Lung (tissue), 11 donors: ENCODE measurements at regions not wholly inside any gene's neighbourhood (a gene's known extent, or its start where the extent isn't known, plus 50 kb on each side); places are given as distances from the start of the nearest gene placed in this dataset.

Experiments
- ATAC-seq: fragments of 200-7000 bp; cut with Tn5 transposase; one replicate; pipeline ENCODE4 v1.9.1; 2020; ENCODE audit warnings: moderate number of reproducible peaks; ENCODE audit not compliant: insufficient read depth, low FRiP score
- DNase-seq, 3 donors: peaks; one replicate each; pipeline ENCODE4 v3.0.0-alpha.2; 2013 to 2017
- H3K27ac ChIP-seq, 2 donors: one replicate each; pipeline ENCODE4 v1.5.1; 2013; ENCODE audit warnings: mild to moderate bottlenecking in 2 of 2, moderate library complexity in 2 of 2, control low read depth in 1 of 2, inconsistent platforms in 1 of 2, low read depth in 1 of 2, low read length in 1 of 2
- H3K27me3 ChIP-seq, 3 donors: one replicate each; pipeline ENCODE4 v1.5.1; 2013; ENCODE audit warnings: low read length in 2 of 3; ENCODE audit not compliant: control insufficient read depth in 3 of 3, insufficient read depth in 3 of 3
- H3K36me3 ChIP-seq, 4 donors: one replicate each; pipeline ENCODE4 v1.5.1; 2013; ENCODE audit warnings: low read length in 4 of 4, mild to moderate bottlenecking in 1 of 4, moderate library complexity in 1 of 4; ENCODE audit not compliant: control insufficient read depth in 4 of 4, insufficient read depth in 4 of 4
- H3K4me1 ChIP-seq, 5 donors: one replicate each; pipeline ENCODE4 v1.5.1; 2013; ENCODE audit warnings: low read length in 5 of 5, mild to moderate bottlenecking in 2 of 5, moderate library complexity in 1 of 5; ENCODE audit not compliant: control insufficient read depth in 5 of 5, insufficient read depth in 5 of 5
- H3K4me3 ChIP-seq: one replicate; pipeline ENCODE4 v1.5.1; 2013; ENCODE audit warnings: mild to moderate bottlenecking, control low read depth, moderate library complexity
- H3K9ac ChIP-seq, 2 donors: one replicate each; pipeline ENCODE4 v1.5.1; 2013; ENCODE audit warnings: low read length in 2 of 2, control low read depth in 1 of 2; ENCODE audit not compliant: insufficient read depth in 1 of 2
- H3K9me3 ChIP-seq, 4 donors: one replicate each; pipeline ENCODE4 v1.5.1; 2013; ENCODE audit warnings: low read length in 3 of 4, mild to moderate bottlenecking in 1 of 4, moderate library complexity in 1 of 4; ENCODE audit not compliant: control insufficient read depth in 4 of 4, insufficient read depth in 3 of 4
- CTCF ChIP-seq: IDR thresholded peaks from 2 replicates; pipeline ENCODE4 v1.5.1; 2012; ENCODE audit warnings: mild to moderate bottlenecking; ENCODE audit errors: control extremely low read depth, extremely low read depth
- WGBS, 2 donors: extraction: QIAGEN DNeasy Blood & Tissue Kit; methylation state at CpG; one replicate each; pipeline ENCODE4 v1.1.7; 2013; 5-methylcytosine and 5-hydroxymethylcytosine counted together
- donor health status: control.
- donor health status: control.
- donor health status: Bipolar disorder and iron deficiency.
- donor health status: healthy.
- donor health status: DM: yes; HTN: yes; CAD: no.

- no peak for ATAC-seq
- Histone ChIP-seq H3K4me1 (no peaks in the 10 kb centered on the region), H3K4me3 (no peak overlapping the region), H3K27me3 (no peaks in the 10 kb centered on the region), H3K27ac (no peak overlapping the region), H3K9ac (no peak overlapping the region), H3K9me3 (no peaks in the 10 kb centered on the region), H3K36me3 (no peaks in the 10 kb centered on the region)
- no peak for TF ChIP-seq CTCF
- DNase-seq = no peak
- 79 to 84% methylated on average over 2 of the region's 2 CpGs for WGBS, 2 donors
Measured at GRCh38 chr6:121536345-121536744, 100.9 kb downstream of the GJA1 start.

GRCh38 chr6:121539439-121539838 is 104.0 kb downstream of the GJA1 start:
- WGBS, 2 donors = 84 to 97% methylated on average over 1 of the region's 1 CpG
- no peak for DNase-seq
- H3K27me3 ChIP-seq = no peaks in the 10 kb centered on the region
- no peaks in the 10 kb centered on the region for H3K9me3 ChIP-seq
- H3K4me1 ChIP-seq = peaks cover 0 to 2% (median 0%) of the 10 kb centered on the region in 5 donors
- no peak for TF ChIP-seq CTCF
- H3K36me3 ChIP-seq = no peaks in the 10 kb centered on the region
- H3K4me3 ChIP-seq = no peak overlapping the region
- H3K27ac ChIP-seq = no peak overlapping the region
- ATAC-seq = no peak
- no peak overlapping the region for H3K9ac ChIP-seq

GRCh38 chr6:121540210-121540609 is 104.8 kb downstream of the GJA1 start:
- no peak for TF ChIP-seq CTCF
- 79 to 85% methylated on average over 2 of the region's 2 CpGs for WGBS, 2 donors
- no peak for ATAC-seq

DNA sequence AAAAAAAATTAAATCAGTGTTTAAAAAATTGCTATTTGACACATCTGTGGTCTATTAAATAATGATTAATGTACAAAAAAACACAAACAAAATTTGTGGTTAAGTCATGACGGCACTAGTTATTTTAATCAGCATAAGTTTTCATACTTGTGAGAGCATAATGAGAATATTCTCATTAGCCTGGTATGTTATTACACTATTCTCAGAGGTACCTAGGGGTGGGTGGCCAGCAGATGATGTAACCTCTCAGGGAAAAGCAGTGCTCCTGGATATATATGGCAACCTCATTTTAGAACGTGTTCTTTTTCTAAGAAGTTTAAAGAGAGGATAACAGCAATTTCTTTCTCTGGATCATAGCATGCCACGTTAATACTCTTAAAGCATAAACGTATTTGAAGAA is 109.2 kb downstream of the GJA1 start:
- 87 to 94% methylated on average over 4 of the region's 4 CpGs for WGBS, 2 donors
- no peak for ATAC-seq

More at GRCh38 chr6:121540210-121540609, 104.8 kb downstream of the GJA1 start:
- Histone ChIP-seq H3K36me3 (no peaks in the 10 kb centered on the region), H3K27ac (no peak overlapping the region), H3K9ac (no peak overlapping the region), H3K4me3 (no peak overlapping the region), H3K27me3 (no peaks in the 10 kb centered on the region), H3K4me1 (peaks cover 0 to 2% (median 0%) of the 10 kb centered on the region in 5 donors), H3K9me3 (no peaks in the 10 kb centered on the region)
- DNase-seq = no peak

More for the DNA sequence above, 109.2 kb downstream of the GJA1 start:
- no peak for DNase-seq
- TF ChIP-seq CTCF = no peak
- no peaks in the 10 kb centered on the region for H3K36me3 ChIP-seq
- H3K27ac ChIP-seq = no peak overlapping the region
- peaks cover 0 to 2% (median 0%) of the 10 kb centered on the region in 5 donors for H3K4me1 ChIP-seq
- H3K27me3 ChIP-seq = no peaks in the 10 kb centered on the region
- H3K9ac ChIP-seq = no peak overlapping the region
- no peaks in the 10 kb centered on the region for H3K9me3 ChIP-seq
- no peak overlapping the region for H3K4me3 ChIP-seq
